ENCODE measurements at regions not wholly inside any gene's neighbourhood (a gene's known extent, or its start where the extent isn't known, plus 50 kb on each side); places are given as distances from the start of the nearest gene placed in this dataset.

GRCh38 chr1:63238721-63239120, 83.6 kb upstream of the FOXD3 start:
- TF ChIP-seq POLR2AphosphoS5 (IDR thresholded peaks at IDR 0.05), result no peak
- TF ChIP-seq EZH2 (IDR thresholded peaks at IDR 0.05; ENCODE audit: borderline replicate concordance, insufficient read depth, low read length, poor library complexity, severe bottlenecking), result no peak
- TF ChIP-seq CTCF (IDR thresholded peaks at IDR 0.05; ENCODE audit: poor library complexity, severe bottlenecking), result no peak
- TF ChIP-seq REST (IDR thresholded peaks at IDR 0.05; ENCODE audit: borderline replicate concordance), result no peak
- TF ChIP-seq TAF1 (IDR thresholded peaks at IDR 0.05; ENCODE audit: low read depth), result no peak
- no peak for TF ChIP-seq EP300 (conservative IDR thresholded peaks at IDR 0.05; ENCODE audit: poor library complexity, severe bottlenecking)

Measured in neural cell (in vitro differentiated cells).